H1 (cell line): ENCODE measurements at regions not wholly inside any gene's neighbourhood (a gene's known extent, or its start where the extent isn't known, plus 50 kb on each side); places are given as distances from the start of the nearest gene placed in this dataset.

Source experiments
- BRCA1 ChIP-seq: IDR thresholded peaks from 2 replicates; pipeline ENCODE4 v1.6.1; 2012; ENCODE audit warnings: low read depth, low read length, improper control_type of control experiment
- CHD1 ChIP-seq: IDR thresholded peaks from 2 replicates; pipeline ENCODE4 v1.6.1; 2012; ENCODE audit warnings: low read depth, low read length, improper control_type of control experiment
- CHD2 ChIP-seq: IDR thresholded peaks from 2 replicates; pipeline ENCODE4 v1.6.1; 2012; ENCODE audit warnings: low read length, improper control_type of control experiment
- GTF2F1 ChIP-seq: IDR thresholded peaks from 2 replicates; pipeline ENCODE4 v1.6.1; 2012; ENCODE audit warnings: low read depth, low read length, improper control_type of control experiment, borderline replicate concordance
- JUN ChIP-seq: IDR thresholded peaks from 2 replicates; pipeline ENCODE4 v1.6.1; 2011; ENCODE audit warnings: low read depth, mild to moderate bottlenecking, improper control_type of control experiment, low read length
- POLR2A ChIP-seq, 2 experiments: IDR thresholded peaks; 1 replicate in 1 of 2; 2 replicates in 1 of 2; pipeline ENCODE4 v1.6.1; 2011; ENCODE audit warnings: low read depth in 2 of 2, low read length in 2 of 2, mild to moderate bottlenecking in 2 of 2; ENCODE audit errors: control extremely low read depth in 1 of 2
- POLR2AphosphoS5 ChIP-seq: IDR thresholded peaks from 2 replicates; pipeline ENCODE4 v1.6.1; 2011; ENCODE audit warnings: low read depth, low read length
- POU5F1 ChIP-seq: IDR thresholded peaks from 2 replicates; pipeline ENCODE4 v1.6.1; 2011; ENCODE audit warnings: low read depth, mild to moderate bottlenecking, low read length, moderate library complexity
- RAD21 ChIP-seq, 2 experiments: IDR thresholded peaks in 1 of 2; conservative IDR thresholded peaks in 1 of 2; 2 replicates each; pipeline ENCODE4 v1.6.1; 2011; ENCODE audit warnings: low read depth in 2 of 2, low read length in 2 of 2, improper control_type of control experiment in 1 of 2, inconsistent platforms in 1 of 2, mild to moderate bottlenecking in 1 of 2, moderate library complexity in 1 of 2
- RBBP5 ChIP-seq: IDR thresholded peaks from 2 replicates; pipeline ENCODE4 v1.7.1; 2012; ENCODE audit warnings: low read depth, mild to moderate bottlenecking, inconsistent platforms, low read length, moderate library complexity, borderline replicate concordance
- RFX5 ChIP-seq: IDR thresholded peaks from 2 replicates; pipeline ENCODE4 v1.6.1; 2011; ENCODE audit warnings: low read depth, low read length, improper control_type of control experiment, borderline replicate concordance
- RXRA ChIP-seq: IDR thresholded peaks from 2 replicates; pipeline ENCODE4 v1.6.1; 2011; ENCODE audit warnings: low read depth, mild to moderate bottlenecking, low read length, moderate library complexity; ENCODE audit not compliant: insufficient read depth
- SIN3A ChIP-seq, 2 experiments: IDR thresholded peaks in 1 of 2; conservative IDR thresholded peaks in 1 of 2; 2 replicates each; pipeline ENCODE4 v1.6.1; 2011 to 2012; ENCODE audit warnings: low read length in 2 of 2, improper control_type of control experiment in 1 of 2, low read depth in 1 of 2, mild to moderate bottlenecking in 1 of 2
- SP1 ChIP-seq: IDR thresholded peaks from 2 replicates; pipeline ENCODE4 v1.6.1; 2011; ENCODE audit warnings: low read depth, low read length
- SP2 ChIP-seq: IDR thresholded peaks from 2 replicates; pipeline ENCODE4 v1.6.1; 2012; ENCODE audit warnings: mild to moderate bottlenecking, low read length, inconsistent platforms
- SRF ChIP-seq: IDR thresholded peaks from 2 replicates; pipeline ENCODE4 v1.6.1; 2011; ENCODE audit warnings: mild to moderate bottlenecking, low read depth, low read length, moderate library complexity
- SUZ12 ChIP-seq: fragments of 200-600 bp; sonication (generic); IDR thresholded peaks from 2 replicates; pipeline ENCODE4 v1.6.1; 2012; ENCODE audit warnings: mild to moderate bottlenecking, inconsistent platforms, low read length, moderate library complexity, mixed read lengths

- TF ChIP-seq GTF2F1, result no peak
- TF ChIP-seq RBBP5, result no peak
- TF ChIP-seq SP2, result no peak
- no peak for TF ChIP-seq SRF
- no peak for TF ChIP-seq RAD21 (IDR thresholded peaks at IDR 0.05 in 1 of 2, conservative IDR thresholded peaks at IDR 0.05 in 1 of 2; ENCODE audit: low read depth in 2 of 2, low read length in 2 of 2)
- no peak for TF ChIP-seq RXRA
- TF ChIP-seq RFX5, result no peak
- TF ChIP-seq SIN3A (conservative IDR thresholded peaks at IDR 0.05 in 1 of 2, IDR thresholded peaks at IDR 0.05 in 1 of 2; ENCODE audit: low read depth in 1 of 2, low read length in 2 of 2), result no peak
- TF ChIP-seq BRCA1, result no peak
- TF ChIP-seq SP1, result no peak
- TF ChIP-seq CHD1, result no peak
- TF ChIP-seq POLR2AphosphoS5, result no peak
- TF ChIP-seq JUN, result no peak
- no peak for TF ChIP-seq SUZ12
- TF ChIP-seq POLR2A (IDR thresholded peaks at IDR 0.05; ENCODE audit: control extremely low read depth in 1 of 2, low read depth in 2 of 2, low read length in 2 of 2), result no peak
- TF ChIP-seq CHD2, result no peak
- no peak for TF ChIP-seq POU5F1
Measured at GRCh38 chrX:46295963-46296362, 249.3 kb downstream of the ZNF674 start (continued).
